ENCODE measurements at regions not wholly inside any gene's neighbourhood (a gene's known extent, or its start where the extent isn't known, plus 50 kb on each side); places are given as distances from the start of the nearest gene placed in this dataset.

GRCh38 chr18:57920036-57920435 lies 116.9 kb upstream of the ATP8B1 start:
- TF ChIP-seq, protein P1, sequence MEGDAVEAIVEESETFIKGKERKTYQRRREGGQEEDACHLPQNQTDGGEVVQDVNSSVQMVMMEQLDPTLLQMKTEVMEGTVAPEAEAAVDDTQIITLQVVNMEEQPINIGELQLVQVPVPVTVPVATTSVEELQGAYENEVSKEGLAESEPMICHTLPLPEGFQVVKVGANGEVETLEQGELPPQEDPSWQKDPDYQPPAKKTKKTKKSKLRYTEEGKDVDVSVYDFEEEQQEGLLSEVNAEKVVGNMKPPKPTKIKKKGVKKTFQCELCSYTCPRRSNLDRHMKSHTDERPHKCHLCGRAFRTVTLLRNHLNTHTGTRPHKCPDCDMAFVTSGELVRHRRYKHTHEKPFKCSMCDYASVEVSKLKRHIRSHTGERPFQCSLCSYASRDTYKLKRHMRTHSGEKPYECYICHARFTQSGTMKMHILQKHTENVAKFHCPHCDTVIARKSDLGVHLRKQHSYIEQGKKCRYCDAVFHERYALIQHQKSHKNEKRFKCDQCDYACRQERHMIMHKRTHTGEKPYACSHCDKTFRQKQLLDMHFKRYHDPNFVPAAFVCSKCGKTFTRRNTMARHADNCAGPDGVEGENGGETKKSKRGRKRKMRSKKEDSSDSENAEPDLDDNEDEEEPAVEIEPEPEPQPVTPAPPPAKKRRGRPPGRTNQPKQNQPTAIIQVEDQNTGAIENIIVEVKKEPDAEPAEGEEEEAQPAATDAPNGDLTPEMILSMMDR (optimal IDR thresholded peaks at IDR 0.05 in 1 of 3, IDR thresholded peaks at IDR 0.05 in 1 of 3, conservative IDR thresholded peaks at IDR 0.05 in 1 of 3; ENCODE audit: extremely low read depth in 1 of 3, insufficient read depth in 2 of 3, low read length in 3 of 3): no peak
- TF ChIP-seq EZH2 (IDR thresholded peaks at IDR 0.05; ENCODE audit: low read length): no peak
- Histone ChIP-seq H3K27ac (ENCODE audit: control insufficient read depth, insufficient read depth, low read length) (no peak overlapping the region), H3K27me3 (ENCODE audit: control insufficient read depth, extremely low read depth, insufficient read depth, low read length) (no peaks in the 10 kb centered on the region), H3K4me1 (ENCODE audit: control insufficient read depth, extremely low read depth, insufficient read depth, low read length) (peaks cover 11% of the 10 kb centered on the region), H3K9ac (ENCODE audit: control insufficient read depth, extremely low read depth, insufficient read depth, low read length) (no peak overlapping the region), H3K9me3 (ENCODE audit: control insufficient read depth, low read depth, low read length) (no peaks in the 10 kb centered on the region), H3K4me2 (ENCODE audit: control insufficient read depth, extremely low read depth, insufficient read depth, low read depth, low read length) (no peak overlapping the region), H3K36me3 (ENCODE audit: control insufficient read depth in 2 of 2, extremely low read depth in 1 of 2, insufficient read depth in 2 of 2, low read length in 2 of 2) (no peaks in the 10 kb centered on the region), H4K20me1 (ENCODE audit: control insufficient read depth, extremely low read depth, insufficient read depth, low read length) (no peaks in the 10 kb centered on the region), H3K79me2 (ENCODE audit: control insufficient read depth, insufficient read depth, low read length) (no peaks in the 10 kb centered on the region), H3K9me1 (ENCODE audit: control insufficient read depth, extremely low read depth, insufficient read depth, low read length) (no peaks in the 10 kb centered on the region), H2AFZ (ENCODE audit: control insufficient read depth, low read length) (no peak overlapping the region), H3K4me3 (ENCODE audit: control insufficient read depth in 2 of 3, extremely low read depth in 1 of 3, insufficient read depth in 2 of 3, low read depth in 1 of 3, low read length in 3 of 3) (no peak overlapping the region)
- no peak for DNase-seq (ENCODE audit: low read depth, low spot score)
- no peak for FAIRE-seq
- dilution Hi-C loops (cut with MboI; ENCODE audit: extremely low pct_ligation_motif_present, low sequenced_read_pairs): no loop called here

GRCh38 chr18:57918601-57919000 lies 115.5 kb upstream of the ATP8B1 start:
- Histone ChIP-seq H3K36me3 (ENCODE audit: control insufficient read depth in 2 of 2, extremely low read depth in 1 of 2, insufficient read depth in 2 of 2, low read length in 2 of 2) (no peaks in the 10 kb centered on the region), H3K9me1 (ENCODE audit: control insufficient read depth, extremely low read depth, insufficient read depth, low read length) (no peaks in the 10 kb centered on the region), H3K27me3 (ENCODE audit: control insufficient read depth, extremely low read depth, insufficient read depth, low read length) (no peaks in the 10 kb centered on the region), H4K20me1 (ENCODE audit: control insufficient read depth, extremely low read depth, insufficient read depth, low read length) (no peaks in the 10 kb centered on the region), H3K4me1 (ENCODE audit: control insufficient read depth, extremely low read depth, insufficient read depth, low read length) (peaks cover 5% of the 10 kb centered on the region), H3K4me2 (ENCODE audit: control insufficient read depth, extremely low read depth, insufficient read depth, low read depth, low read length) (no peak overlapping the region), H3K4me3 (ENCODE audit: control insufficient read depth in 2 of 3, extremely low read depth in 1 of 3, insufficient read depth in 2 of 3, low read depth in 1 of 3, low read length in 3 of 3) (no peak overlapping the region), H3K79me2 (ENCODE audit: control insufficient read depth, insufficient read depth, low read length) (no peaks in the 10 kb centered on the region), H3K9me3 (ENCODE audit: control insufficient read depth, low read depth, low read length) (no peaks in the 10 kb centered on the region), H2AFZ (ENCODE audit: control insufficient read depth, low read length) (no peak overlapping the region), H3K9ac (ENCODE audit: control insufficient read depth, extremely low read depth, insufficient read depth, low read length) (no peak overlapping the region), H3K27ac (ENCODE audit: control insufficient read depth, insufficient read depth, low read length) (no peak overlapping the region)
- FAIRE-seq: peak; percentile 32
- TF ChIP-seq EZH2 (IDR thresholded peaks at IDR 0.05; ENCODE audit: low read length): no peak
- TF ChIP-seq, protein P1 (optimal IDR thresholded peaks at IDR 0.05 in 1 of 3, IDR thresholded peaks at IDR 0.05 in 1 of 3, conservative IDR thresholded peaks at IDR 0.05 in 1 of 3; ENCODE audit: extremely low read depth in 1 of 3, insufficient read depth in 2 of 3, low read length in 3 of 3): no peak
- no peak for DNase-seq (ENCODE audit: low read depth, low spot score)
- dilution Hi-C loops (cut with MboI; ENCODE audit: extremely low pct_ligation_motif_present, low sequenced_read_pairs): no loop called here

Data from keratinocyte (primary cell).